DMS53 treated with DMSO at 0.1 percent for 48 hours (cell line): ENCODE measurements at regions not wholly inside any gene's neighbourhood (a gene's known extent, or its start where the extent isn't known, plus 50 kb on each side); places are given as distances from the start of the nearest gene placed in this dataset.
"Not testable (repeated sequence)": the region's sequence is repeated elsewhere in the genome, so short reads cannot be mapped to it uniquely, and the experiment has no call there.

Source experiments
- DNase-seq: peaks from one replicate; lab custom pipeline; 2025; ENCODE audit not compliant: unreplicated experiment; lab: John Stamatoyannopoulos, UW

DNA sequence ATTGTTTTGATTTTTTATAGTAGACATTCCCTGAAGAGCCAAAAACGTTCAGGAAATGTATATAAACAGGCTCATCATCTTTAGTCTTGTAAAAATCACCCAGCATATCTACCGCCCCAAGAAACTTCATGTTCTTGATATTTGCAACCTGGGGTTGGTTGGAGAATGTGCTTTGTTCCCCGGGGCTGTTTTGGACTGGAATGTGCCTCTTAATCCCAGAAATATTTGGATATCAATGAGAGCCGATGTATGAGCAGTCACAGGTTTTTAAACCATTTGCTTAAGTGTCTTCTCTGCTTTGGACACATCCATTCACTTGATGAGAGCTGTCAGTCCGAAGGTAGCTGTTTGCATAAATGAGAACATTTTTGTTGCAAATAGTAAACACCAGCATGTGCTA, 449.7 kb downstream of the PCDH7 start:
- no peak for DNase-seq

- no peak for DNase-seq
Observed at GRCh38 chr4:31171362-31171761, 451.2 kb downstream of the PCDH7 start.

GRCh38 chr4:31175242-31175910, 455.2 kb downstream of the PCDH7 start:
- DNase-seq = peak; percentile 14

GRCh38 chr4:31183256-31183655, 463.1 kb downstream of the PCDH7 start:
- no peak for DNase-seq

GRCh38 chr4:31185014-31185585, 464.9 kb downstream of the PCDH7 start:
- no peak for DNase-seq

DNA sequence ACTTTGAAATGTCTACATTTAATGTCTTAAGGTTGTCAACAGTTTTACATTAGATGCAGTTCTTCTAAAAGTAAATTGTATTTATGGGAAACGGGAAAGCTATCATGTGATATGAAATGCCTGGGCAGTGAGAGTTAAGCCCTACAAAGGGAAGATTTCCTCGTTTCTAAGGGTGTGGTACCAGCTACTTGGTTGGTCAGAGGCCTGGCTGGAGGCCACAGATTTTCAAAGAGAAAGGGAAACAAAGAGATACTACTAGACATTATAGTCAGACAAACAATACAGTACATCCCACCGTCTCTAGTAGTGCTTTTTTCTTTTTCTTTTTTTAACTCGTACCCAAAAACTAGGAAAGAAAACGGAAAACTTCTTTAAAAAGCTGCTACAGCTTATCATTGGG, 467.8 kb downstream of the PCDH7 start:
- no peak for DNase-seq

- no peak for DNase-seq
Observed at GRCh38 chr4:31189938-31190337, 469.8 kb downstream of the PCDH7 start.

- DNase-seq = no peak
Observed at GRCh38 chr4:31190671-31191070, 470.5 kb downstream of the PCDH7 start.

DNA sequence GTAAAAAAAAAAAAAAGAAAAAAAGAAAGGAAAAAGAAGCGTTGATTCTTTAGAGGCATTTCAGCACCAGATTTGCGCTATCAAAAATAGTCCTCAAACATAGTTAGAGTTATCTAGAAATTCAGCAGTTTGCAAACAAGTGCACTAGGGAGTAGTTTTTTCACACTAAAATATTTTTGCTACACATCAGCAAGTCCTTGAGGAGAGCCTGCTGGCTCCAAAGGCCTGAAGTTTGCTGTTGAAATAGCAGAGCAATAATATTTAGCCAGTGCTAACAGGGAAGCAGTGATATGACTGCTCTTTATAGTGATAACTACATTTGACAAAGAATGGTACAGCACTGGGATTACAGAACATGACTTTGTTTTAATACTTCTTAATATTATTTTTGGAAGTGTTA, 472.2 kb downstream of the PCDH7 start:
- DNase-seq = peak; percentile 15

DNA sequence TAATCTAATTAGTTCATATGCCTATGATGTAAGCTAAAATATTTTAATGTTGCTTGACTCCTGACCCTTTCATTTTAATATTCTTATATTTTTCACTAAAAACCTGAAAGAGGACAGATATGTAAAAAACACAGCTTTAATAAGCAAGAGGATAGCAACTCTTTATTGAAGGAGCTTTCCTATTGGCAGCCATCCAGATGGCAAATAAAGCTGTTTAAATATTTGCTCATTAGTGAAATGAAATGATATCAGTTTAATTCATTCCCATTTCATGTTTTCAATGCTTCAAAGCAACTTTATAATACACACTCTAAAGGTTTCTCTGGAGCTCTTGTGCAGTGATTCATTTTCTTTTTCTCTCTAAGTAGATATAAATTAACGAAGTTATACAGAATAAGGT, 473.4 kb downstream of the PCDH7 start:
- DNase-seq = peak; percentile 82

- DNase-seq = no peak
Observed at GRCh38 chr4:31194823-31195222, 474.7 kb downstream of the PCDH7 start.

DNA sequence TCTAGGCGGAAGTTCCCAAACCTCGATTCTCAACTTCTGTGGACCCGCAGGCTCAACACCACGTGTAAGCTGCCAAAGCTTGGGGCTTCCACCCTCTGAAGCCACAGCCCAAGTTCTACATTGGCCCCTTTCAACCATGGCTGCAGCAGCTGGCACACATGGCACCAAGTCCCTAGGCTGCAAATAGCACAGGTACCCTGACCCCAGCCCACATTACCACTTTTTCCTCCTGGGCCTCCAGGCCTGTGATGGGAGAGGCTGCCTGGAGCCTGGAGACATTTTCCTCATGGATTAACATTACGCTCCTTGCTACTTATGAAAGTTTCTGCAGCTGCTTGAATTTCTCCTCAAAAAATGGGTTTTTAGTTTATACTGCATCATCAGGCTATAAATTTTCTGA, 479.5 kb downstream of the PCDH7 start:
- DNase-seq = no peak

GRCh38 chr4:31202054-31202453, 481.9 kb downstream of the PCDH7 start:
- DNase-seq = not testable (repeated sequence)

DNA sequence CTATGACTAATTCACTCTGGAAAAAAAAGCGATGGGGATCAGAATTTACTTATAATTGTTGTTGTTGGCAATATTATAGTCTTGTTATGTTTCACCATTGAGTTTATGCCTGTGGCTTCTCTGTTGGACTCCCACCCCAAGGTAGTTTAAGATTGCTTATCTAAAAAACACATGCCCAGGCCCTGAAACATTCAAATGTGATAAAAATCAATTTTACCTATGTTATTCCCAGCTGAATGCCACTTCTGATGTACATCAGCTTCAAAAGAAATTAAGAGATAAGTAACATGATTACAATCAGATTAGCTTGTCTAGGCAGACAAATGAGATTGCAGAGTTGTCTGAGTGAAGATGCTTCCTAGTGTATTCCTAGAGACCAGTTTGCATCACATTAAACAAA, 484.7 kb downstream of the PCDH7 start:
- no peak for DNase-seq

- DNase-seq = no peak
Observed at GRCh38 chr4:31220921-31221320, 500.8 kb downstream of the PCDH7 start.

DNA sequence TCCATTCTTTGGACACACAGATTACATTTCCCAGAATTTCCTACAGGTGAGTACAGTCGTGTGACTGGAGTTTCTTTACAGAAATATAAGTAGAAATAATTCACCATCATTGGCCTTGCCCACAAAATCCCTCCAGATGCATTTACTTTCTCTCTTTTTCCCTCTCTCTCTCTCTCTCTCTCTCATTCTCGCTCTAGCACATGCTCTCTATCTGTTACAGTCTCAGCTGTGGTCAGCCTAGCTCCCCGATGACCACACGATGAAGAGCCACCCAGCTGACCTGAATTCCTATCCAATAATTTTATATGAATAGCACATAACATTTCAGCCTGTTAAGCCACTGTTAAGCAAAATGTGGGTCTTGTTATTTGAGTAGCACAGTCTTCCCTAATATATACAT, 507.9 kb downstream of the PCDH7 start:
- no peak for DNase-seq

- DNase-seq = no peak
Observed at GRCh38 chr4:31230594-31230993, 510.4 kb downstream of the PCDH7 start.

- DNase-seq = no peak
Observed at GRCh38 chr4:31234494-31234893, 514.3 kb downstream of the PCDH7 start.

- no peak for DNase-seq
Observed at GRCh38 chr4:31234901-31235300, 514.7 kb downstream of the PCDH7 start.

- DNase-seq = no peak
Observed at GRCh38 chr4:31236020-31236638, 516.0 kb downstream of the PCDH7 start.

- no peak for DNase-seq
Observed at GRCh38 chr4:31236639-31237173, 516.5 kb downstream of the PCDH7 start.

DNA sequence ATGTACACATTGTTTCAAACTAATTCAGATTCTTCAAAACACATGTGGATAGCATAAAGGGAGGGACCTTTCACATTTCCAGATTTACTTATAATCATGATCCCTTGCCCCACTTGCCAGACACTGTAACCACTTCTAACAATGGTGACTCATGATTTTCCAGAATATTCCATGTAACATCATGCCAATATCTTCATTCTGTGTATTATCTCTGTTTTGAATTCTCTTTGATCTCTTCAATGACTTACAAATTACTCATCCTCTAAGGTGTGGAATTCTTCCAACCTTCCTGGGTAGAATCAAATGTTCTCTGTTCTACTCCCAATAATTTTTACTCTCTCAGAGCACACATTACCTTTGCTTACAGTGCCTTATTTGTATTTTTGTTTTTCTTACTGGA, 517.1 kb downstream of the PCDH7 start:
- no peak for DNase-seq
